Inflammatory macrophage treated with lipopolysaccharide for 1 hour (primary cell): ENCODE measurements at regions not wholly inside any gene's neighbourhood (a gene's known extent, or its start where the extent isn't known, plus 50 kb on each side); places are given as distances from the start of the nearest gene placed in this dataset.

Experiments used
- DNase-seq, 2 donors: peaks; one replicate each; pipeline ENCODE4 v3.0.0-alpha.2; 2020 to 2022

GRCh38 chr4:152014280-152014679, 253.5 kb upstream of the GATB start:
- no peak for DNase-seq

- DNase-seq: no peak
Observed at GRCh38 chr4:152011469-152011868, 250.7 kb upstream of the GATB start.

- DNase-seq: no peak
Observed at GRCh38 chr4:152010710-152011079, 249.9 kb upstream of the GATB start.

GRCh38 chr4:152009983-152010709, 249.3 kb upstream of the GATB start:
- DNase-seq: no peak

- no peak for DNase-seq
Observed at GRCh38 chr4:152009031-152009670, 248.3 kb upstream of the GATB start.

- DNase-seq: no peak
Observed at GRCh38 chr4:152007111-152007510, 246.3 kb upstream of the GATB start.

- DNase-seq: no peak
Observed at GRCh38 chr4:152004801-152005200, 244.0 kb upstream of the GATB start.

- no peak for DNase-seq
Observed at GRCh38 chr4:152000518-152000917, 239.7 kb upstream of the GATB start.

GRCh38 chr4:151998723-151999122, 237.9 kb upstream of the GATB start:
- DNase-seq: no peak

- DNase-seq: no peak
Observed at GRCh38 chr4:151997461-151997860, 236.7 kb upstream of the GATB start.

GRCh38 chr4:151994429-151994828, 233.6 kb upstream of the GATB start:
- DNase-seq: no peak

GRCh38 chr4:151993521-151993920, 232.7 kb upstream of the GATB start:
- DNase-seq: no peak

GRCh38 chr4:151992332-151993154, 231.7 kb upstream of the GATB start:
- no peak for DNase-seq

GRCh38 chr4:151991884-151992167, 231.0 kb upstream of the GATB start:
- DNase-seq: no peak

- no peak for DNase-seq
Observed at GRCh38 chr4:151991001-151991883, 230.4 kb upstream of the GATB start.

- DNase-seq: no peak
Observed at GRCh38 chr4:151990201-151990600, 229.4 kb upstream of the GATB start.

GRCh38 chr4:151988591-151988990, 227.8 kb upstream of the GATB start:
- DNase-seq: no peak

- no peak for DNase-seq
Observed at GRCh38 chr4:151987606-151988005, 226.8 kb upstream of the GATB start.

- DNase-seq: no peak
Observed at GRCh38 chr4:151983854-151984253, 223.0 kb upstream of the GATB start.

GRCh38 chr4:151979819-151980218, 219.0 kb upstream of the GATB start:
- no peak for DNase-seq

GRCh38 chr4:151968643-151969042, 207.8 kb upstream of the GATB start:
- DNase-seq: no peak

- no peak for DNase-seq
Observed at GRCh38 chr4:151967074-151967473, 206.3 kb upstream of the GATB start.
